HG02885 (cell line): ENCODE measurements at regions not wholly inside any gene's neighbourhood (a gene's known extent, or its start where the extent isn't known, plus 50 kb on each side); places are given as distances from the start of the nearest gene placed in this dataset.

Source experiments
- ATAC-seq: cut with Tn5 transposase; IDR thresholded peaks from one replicate; pipeline ENCODE4 v1.9.1; 2021; ENCODE audit warnings: mild to moderate bottlenecking; ENCODE audit not compliant: unreplicated experiment, poor library complexity

GRCh38 chr5:172588380-172588779 is 52.7 kb upstream of the NEURL1B start:
- ATAC-seq = no peak

DNA sequence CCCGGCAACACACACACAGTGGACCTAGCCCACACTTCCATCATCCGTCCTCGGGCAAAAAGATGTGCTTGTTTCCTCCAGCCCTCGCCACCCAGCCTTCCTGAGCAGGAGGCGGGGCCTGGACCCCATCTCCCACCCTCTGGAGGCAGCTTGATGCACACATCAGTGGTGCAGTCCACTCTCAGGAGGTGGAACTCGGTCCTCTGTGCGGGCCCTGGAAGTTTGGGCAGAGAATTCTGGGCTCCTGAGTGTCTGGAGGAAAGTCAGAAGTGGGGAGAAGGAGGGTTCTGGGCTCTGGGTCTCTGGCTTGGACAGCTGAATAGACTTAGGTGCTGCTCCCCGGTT is 54.0 kb upstream of the NEURL1B start:
- ATAC-seq = no peak

- ATAC-seq = no peak
Observed at GRCh38 chr5:172586125-172587060, 54.7 kb upstream of the NEURL1B start.

GRCh38 chr5:172585114-172585513 is 55.9 kb upstream of the NEURL1B start:
- ATAC-seq = no peak

DNA sequence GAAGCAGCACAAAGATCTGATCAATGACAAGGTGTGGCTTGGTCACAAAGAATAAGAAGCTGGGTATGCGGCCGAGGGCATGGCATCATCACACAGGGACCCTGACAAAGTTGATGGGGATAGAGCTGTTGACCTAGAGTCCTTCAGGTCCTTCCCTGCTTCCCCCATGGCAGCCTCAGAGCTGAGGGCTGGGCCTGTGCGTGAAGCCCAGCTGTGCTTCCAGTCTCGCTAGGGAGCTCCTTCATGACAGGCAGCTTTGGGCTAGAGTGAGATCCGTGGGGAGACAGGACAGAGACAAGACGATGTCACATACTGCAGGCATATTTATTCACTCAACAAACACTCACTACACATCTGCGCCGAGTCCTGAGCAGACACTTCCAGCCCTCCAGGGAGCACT is 56.4 kb upstream of the NEURL1B start:
- ATAC-seq = no peak

DNA sequence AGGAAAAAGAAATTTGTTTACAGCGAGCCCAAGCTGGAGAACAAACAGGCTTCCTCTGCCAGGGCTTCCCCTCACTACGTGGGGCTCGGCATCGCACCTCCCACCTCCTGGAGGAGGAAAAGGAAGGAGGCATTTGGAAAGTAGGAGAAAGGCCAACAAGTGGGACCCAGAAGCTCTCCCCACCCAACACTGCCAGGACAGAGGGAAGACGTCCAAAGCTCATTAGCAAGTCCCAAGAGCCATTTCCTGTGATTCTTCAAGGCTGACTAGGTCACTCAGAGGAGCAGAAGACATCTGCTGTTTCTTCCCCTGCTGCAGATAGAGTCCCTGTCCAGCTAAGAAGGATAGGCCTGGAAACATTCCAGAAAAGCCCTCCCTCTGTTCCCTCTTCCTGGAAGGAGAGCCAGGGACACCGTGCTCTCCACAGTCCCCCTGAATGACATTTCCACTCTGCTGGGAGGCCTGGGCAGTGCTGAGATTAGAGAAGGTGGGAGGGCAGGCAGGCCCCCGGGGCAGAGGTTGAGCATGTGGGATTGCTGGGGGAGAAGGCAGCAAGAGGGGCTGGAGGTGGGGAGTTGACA is 57.0 kb upstream of the NEURL1B start:
- ATAC-seq = no peak

DNA sequence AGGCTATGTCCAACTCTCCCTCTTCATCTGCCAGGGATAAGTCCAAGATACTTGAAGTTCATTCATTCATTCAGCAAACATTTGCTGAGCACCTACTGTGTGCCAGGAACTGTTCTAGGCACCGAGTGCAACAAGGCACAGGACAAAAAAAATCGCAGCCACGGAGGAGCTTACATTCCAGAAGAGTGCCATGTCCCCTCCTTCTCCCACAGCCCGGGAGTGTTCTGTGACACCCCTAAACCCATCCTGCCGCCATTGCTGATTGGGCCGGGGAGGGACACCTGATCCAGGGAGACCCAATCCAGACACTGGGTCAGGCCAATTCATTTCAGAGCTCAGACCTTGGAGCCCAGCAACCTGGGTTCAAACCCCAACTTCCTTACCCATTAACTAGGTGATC is 58.1 kb upstream of the NEURL1B start:
- no peak for ATAC-seq

DNA sequence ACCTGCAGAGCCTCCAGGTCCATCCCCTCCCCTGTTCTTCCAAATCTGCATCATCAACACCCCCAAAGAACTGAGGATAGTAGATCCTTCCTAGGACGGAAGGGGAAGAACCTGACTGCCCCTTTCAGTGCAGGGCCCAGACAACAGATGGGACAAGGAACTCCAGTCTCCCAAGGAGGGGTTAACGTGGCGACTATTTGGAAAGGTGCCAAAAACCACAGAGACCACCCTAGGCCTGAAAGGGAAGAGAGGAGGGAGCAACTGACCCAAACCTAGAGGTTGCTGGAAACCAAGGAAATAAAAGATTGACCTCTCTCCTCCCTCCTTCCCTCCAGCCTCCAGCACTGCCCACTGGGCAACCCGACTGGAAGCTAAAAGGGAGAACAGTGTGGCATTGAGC is 59.7 kb upstream of the NEURL1B start:
- no peak for ATAC-seq

- no peak for ATAC-seq
Observed at GRCh38 chr5:172579403-172579990, 61.6 kb upstream of the NEURL1B start.

- ATAC-seq = no peak
Observed at GRCh38 chr5:172577267-172577909, 63.7 kb upstream of the NEURL1B start.

GRCh38 chr5:172575816-172576545 is 65.1 kb upstream of the NEURL1B start:
- ATAC-seq = no peak

DNA sequence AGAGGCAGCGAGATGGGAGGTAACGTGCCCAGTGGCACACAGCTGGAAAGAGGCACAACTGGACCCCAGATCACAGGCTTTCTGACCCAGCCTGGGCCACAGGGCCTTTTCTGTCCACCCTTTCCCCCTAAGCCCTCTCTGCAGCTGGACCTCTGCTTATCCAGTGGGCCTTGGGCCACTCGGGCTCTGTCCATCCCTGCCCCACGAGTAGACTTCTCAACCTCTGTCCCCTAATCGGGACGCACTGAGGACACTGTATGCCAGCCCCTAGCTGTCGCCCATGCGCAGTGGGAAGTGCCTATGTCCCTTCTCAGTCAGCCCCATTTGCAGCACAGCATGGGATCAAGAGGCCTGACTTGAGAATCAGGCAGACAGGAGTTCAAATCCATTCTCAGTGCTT is 65.6 kb upstream of the NEURL1B start:
- ATAC-seq = no peak

GRCh38 chr5:172574871-172575223 is 66.2 kb upstream of the NEURL1B start:
- ATAC-seq = no peak

- no peak for ATAC-seq
Observed at GRCh38 chr5:172573986-172574870, 66.8 kb upstream of the NEURL1B start.

DNA sequence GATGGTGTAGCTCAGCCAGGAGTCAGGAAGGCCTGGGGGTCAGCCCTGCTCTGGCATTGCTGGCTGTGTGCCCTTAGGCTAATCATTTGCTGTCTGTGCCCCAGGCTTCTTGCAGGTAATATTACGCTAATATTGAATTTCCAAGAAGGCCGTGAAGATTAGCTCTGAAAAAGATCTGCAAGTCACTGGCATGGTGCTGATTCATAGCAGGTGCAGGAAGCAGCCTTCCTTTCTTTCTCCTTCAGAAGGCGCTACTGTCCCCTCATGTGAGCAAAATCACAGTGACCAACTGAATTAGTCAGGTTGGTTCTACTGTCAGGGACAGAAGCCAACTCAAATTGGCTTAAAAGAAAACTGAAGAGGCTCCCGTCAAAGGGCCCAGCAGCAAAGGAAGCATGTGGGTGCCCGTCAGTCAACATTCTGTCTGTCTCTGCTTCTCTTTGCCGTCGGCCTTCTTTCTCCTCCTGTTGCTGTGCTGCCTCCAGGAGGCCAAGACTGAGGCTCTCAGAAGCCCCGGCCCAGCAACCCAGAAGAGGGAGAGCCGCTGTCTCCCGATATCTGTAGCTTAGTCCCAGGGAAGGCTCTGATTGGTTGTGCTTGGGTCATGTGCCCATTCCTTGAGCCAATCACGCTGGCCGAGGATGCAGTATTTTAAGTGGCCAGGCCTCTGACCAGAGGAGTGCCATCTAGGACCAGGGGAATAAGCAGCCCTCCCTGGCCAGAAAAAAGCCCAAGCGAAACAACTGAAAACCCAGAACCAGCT is 67.8 kb upstream of the NEURL1B start:
- ATAC-seq = no peak

GRCh38 chr5:172572440-172572839 is 68.6 kb upstream of the NEURL1B start:
- no peak for ATAC-seq

GRCh38 chr5:172571892-172572291 is 69.2 kb upstream of the NEURL1B start:
- ATAC-seq = no peak

DNA sequence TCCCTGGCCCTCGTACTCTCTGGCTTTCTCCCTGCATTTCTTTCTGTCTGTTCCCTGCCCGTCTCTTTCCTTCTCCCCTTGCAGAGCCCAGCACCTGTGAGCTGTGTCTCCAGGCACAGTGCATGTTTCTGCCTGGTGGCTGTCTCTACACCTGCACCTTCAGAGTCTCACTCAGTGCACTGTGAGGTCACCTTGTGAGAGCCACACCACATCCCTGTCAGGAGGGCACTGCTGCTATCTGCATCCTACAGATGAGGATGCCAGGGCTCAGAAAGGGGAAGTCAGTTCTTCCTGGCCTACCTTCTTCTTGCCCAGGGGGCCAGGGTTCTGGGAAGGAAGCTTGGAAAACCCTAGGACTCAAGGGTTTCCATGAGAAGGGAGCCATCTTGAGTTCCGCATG is 69.7 kb upstream of the NEURL1B start:
- ATAC-seq = no peak
